Choroid plexus epithelial cell (primary cell): ENCODE measurements at regions not wholly inside any gene's neighbourhood (a gene's known extent, or its start where the extent isn't known, plus 50 kb on each side); places are given as distances from the start of the nearest gene placed in this dataset.

Source experiments
- DNase-seq: peaks from one replicate; pipeline ENCODE4 v3.0.0-alpha.2; 2010; ENCODE audit warnings: low read depth
- H3K4me3 ChIP-seq: 2 replicates; pipeline ENCODE4 v1.5.1; 2011; ENCODE audit warnings: low read depth, mild to moderate bottlenecking, control low read depth, low read length, moderate library complexity
- TF ChIP-seq, protein P1 (sequence below): conservative IDR thresholded peaks from 2 replicates; pipeline ENCODE4 v1.5.1; 2011; ENCODE audit warnings: low read depth, mild to moderate bottlenecking, control low read depth, inconsistent platforms, low read length, moderate library complexity

DNA sequence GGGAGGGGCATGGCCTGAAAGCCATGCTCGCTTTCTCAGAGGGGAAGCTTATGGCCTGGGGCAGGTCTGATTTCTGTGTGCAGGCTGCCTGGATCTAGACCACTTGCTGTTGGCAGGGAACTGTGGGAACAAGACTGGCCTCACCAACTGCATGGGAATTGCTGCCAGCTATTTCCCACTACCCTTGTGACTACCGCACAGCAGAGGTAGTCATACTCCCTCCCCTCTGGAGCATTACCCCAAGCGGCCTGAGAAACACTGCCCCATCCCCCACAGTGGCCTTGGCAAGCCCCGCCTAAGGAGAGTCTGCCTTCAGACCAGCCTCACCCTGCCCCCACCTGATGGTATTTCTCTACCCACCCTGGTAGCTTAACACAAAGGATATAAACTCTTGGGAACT lies 199.4 kb upstream of the CADM2 start:
- no peak overlapping the region for H3K4me3 ChIP-seq
- TF ChIP-seq, protein P1, sequence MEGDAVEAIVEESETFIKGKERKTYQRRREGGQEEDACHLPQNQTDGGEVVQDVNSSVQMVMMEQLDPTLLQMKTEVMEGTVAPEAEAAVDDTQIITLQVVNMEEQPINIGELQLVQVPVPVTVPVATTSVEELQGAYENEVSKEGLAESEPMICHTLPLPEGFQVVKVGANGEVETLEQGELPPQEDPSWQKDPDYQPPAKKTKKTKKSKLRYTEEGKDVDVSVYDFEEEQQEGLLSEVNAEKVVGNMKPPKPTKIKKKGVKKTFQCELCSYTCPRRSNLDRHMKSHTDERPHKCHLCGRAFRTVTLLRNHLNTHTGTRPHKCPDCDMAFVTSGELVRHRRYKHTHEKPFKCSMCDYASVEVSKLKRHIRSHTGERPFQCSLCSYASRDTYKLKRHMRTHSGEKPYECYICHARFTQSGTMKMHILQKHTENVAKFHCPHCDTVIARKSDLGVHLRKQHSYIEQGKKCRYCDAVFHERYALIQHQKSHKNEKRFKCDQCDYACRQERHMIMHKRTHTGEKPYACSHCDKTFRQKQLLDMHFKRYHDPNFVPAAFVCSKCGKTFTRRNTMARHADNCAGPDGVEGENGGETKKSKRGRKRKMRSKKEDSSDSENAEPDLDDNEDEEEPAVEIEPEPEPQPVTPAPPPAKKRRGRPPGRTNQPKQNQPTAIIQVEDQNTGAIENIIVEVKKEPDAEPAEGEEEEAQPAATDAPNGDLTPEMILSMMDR: no peak
- DNase-seq: no peak

GRCh38 chr3:84772841-84773240 lies 185.9 kb upstream of the CADM2 start:
- TF ChIP-seq, protein P1: peak; percentile 20
- no peak overlapping the region for H3K4me3 ChIP-seq

DNA sequence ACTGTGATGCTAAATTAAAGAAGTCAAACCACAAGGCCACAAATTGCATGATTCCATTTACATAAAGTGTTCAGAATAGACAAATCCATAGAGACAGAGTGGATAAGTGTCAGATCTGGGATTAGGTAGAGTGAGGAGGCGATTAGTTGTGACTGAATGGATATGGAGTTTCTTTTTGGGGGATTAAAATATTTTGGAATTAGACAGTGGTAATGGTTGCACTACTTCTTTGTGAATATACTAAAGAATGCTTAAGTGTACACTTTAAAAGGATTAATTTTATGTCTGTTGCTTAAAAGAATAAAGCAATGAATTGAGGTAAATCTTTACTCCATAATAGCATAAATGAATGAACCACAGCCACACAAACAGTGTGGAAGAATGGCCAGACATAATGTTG lies 175.5 kb upstream of the CADM2 start:
- H3K4me3 ChIP-seq: no peak overlapping the region
- TF ChIP-seq, protein P1: no peak
- DNase-seq: no peak

More at GRCh38 chr3:84772841-84773240, 185.9 kb upstream of the CADM2 start:
- DNase-seq: peak; percentile 11

DNA sequence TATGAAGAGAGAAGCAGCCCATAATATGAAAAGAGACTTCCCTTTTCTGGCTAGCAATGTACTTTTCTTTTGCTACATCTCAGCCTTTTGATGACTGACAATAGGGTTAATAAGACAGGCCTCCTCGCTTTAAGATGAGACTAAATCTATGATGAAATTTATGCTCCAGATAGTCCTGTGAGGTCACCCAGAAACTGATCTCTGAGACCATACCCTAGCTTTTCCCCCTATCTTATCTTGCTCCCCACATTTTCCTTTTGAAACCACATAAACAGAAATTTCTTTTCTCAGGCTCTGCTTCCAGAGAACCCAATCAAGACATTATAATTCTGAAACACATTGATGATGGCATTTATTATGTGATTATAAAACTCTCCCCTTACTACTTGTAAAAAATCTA lies 168.8 kb upstream of the CADM2 start:
- DNase-seq: no peak
- TF ChIP-seq, protein P1: no peak
- no peak overlapping the region for H3K4me3 ChIP-seq

DNA sequence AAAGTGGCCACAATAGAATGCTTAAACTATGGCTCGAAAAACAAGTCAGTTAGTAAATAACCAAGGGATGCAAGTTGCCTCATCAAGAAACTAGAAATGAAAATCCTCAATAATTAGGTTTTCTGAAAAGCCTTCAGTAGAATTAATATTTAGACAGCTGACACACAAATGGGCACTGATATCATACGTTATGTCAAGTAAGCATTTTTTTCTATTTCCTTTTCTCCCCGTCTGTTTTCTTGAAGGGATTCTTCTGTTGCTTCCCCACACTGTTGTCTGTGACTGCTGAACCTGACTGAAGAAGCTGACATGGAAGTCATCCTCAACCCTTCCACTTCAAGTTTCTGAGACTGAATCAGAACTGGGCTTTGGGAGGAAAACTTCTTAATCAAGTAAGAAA lies 151.8 kb upstream of the CADM2 start:
- H3K4me3 ChIP-seq: no peak overlapping the region
- TF ChIP-seq, protein P1: no peak
- DNase-seq: no peak

GRCh38 chr3:84820126-84820525 lies 138.7 kb upstream of the CADM2 start:
- TF ChIP-seq, protein P1: no peak
- no peak overlapping the region for H3K4me3 ChIP-seq
- no peak for DNase-seq

GRCh38 chr3:84820906-84821305 lies 137.9 kb upstream of the CADM2 start:
- TF ChIP-seq, protein P1: no peak
- no peak for DNase-seq
- H3K4me3 ChIP-seq: no peak overlapping the region
